Fibroblast of lung (primary cell): ENCODE measurements at regions not wholly inside any gene's neighbourhood (a gene's known extent, or its start where the extent isn't known, plus 50 kb on each side); places are given as distances from the start of the nearest gene placed in this dataset.

Experiments used
- DNase-seq, 2 donors: peaks; one replicate each; pipeline versions ENCODE4 v3.0.0 to v3.0.0-alpha.2; 2010; ENCODE audit warnings: low read depth in 2 of 2
- H2AFZ ChIP-seq: 2 replicates; pipeline ENCODE4 v1.5.1; 2012; ENCODE audit warnings: low read length, control low read depth, inconsistent platforms
- H3K27ac ChIP-seq: 2 replicates; pipeline ENCODE4 v1.5.1; 2011; ENCODE audit warnings: low read length, control low read depth; ENCODE audit not compliant: insufficient read depth
- H3K27me3 ChIP-seq: 2 replicates; pipeline ENCODE4 v1.5.1; 2011; ENCODE audit warnings: mild to moderate bottlenecking, low read length; ENCODE audit not compliant: control insufficient read depth, insufficient read depth
- H3K36me3 ChIP-seq: 2 replicates; pipeline ENCODE4 v1.5.1; 2011; ENCODE audit warnings: low read length; ENCODE audit not compliant: control insufficient read depth, insufficient read depth
- H3K4me1 ChIP-seq: 2 replicates; pipeline ENCODE4 v1.5.1; 2011; ENCODE audit warnings: low read length; ENCODE audit not compliant: control insufficient read depth, insufficient read depth; ENCODE audit errors: extremely low read depth
- H3K4me2 ChIP-seq: 2 replicates; pipeline ENCODE4 v1.5.1; 2011; ENCODE audit warnings: low read length, control low read depth; ENCODE audit not compliant: insufficient read depth; ENCODE audit errors: extremely low read depth
- H3K4me3 ChIP-seq, 4 experiments: fragments of 200-600 bp in 1 of 4; sonication (generic) in 1 of 4; replicated peaks in 1 of 4; 2 replicates each; pipeline ENCODE4 v1.5.1; 2011 to 2016; ENCODE audit warnings: low read length in 4 of 4, low read depth in 3 of 4, mild to moderate bottlenecking in 3 of 4, control low read depth in 2 of 4, inconsistent platforms in 1 of 4, mixed read lengths in 1 of 4; ENCODE audit not compliant: insufficient read depth in 1 of 4; ENCODE audit errors: control extremely low read depth in 1 of 4
- H3K79me2 ChIP-seq: 2 replicates; pipeline ENCODE4 v1.5.1; 2012; ENCODE audit warnings: mild to moderate bottlenecking, low read length, inconsistent platforms; ENCODE audit not compliant: control insufficient read depth, insufficient read depth
- H3K9ac ChIP-seq: 2 replicates; pipeline ENCODE4 v1.5.1; 2011; ENCODE audit warnings: mild to moderate bottlenecking, low read length, control low read depth; ENCODE audit not compliant: insufficient read depth
- H3K9me3 ChIP-seq: 2 replicates; pipeline ENCODE4 v1.5.1; 2012; ENCODE audit warnings: low read depth, low read length; ENCODE audit not compliant: control insufficient read depth, insufficient read depth
- H4K20me1 ChIP-seq: 2 replicates; pipeline ENCODE4 v1.5.1; 2011; ENCODE audit warnings: low read length; ENCODE audit not compliant: control insufficient read depth, insufficient read depth; ENCODE audit errors: extremely low read depth
- EZH2 ChIP-seq: IDR thresholded peaks from 2 replicates; pipeline ENCODE4 v1.5.1; 2012; ENCODE audit warnings: low read length, control low read depth, mild to moderate bottlenecking; ENCODE audit errors: missing control alignments
- TF ChIP-seq, protein P1 (sequence below), 2 donors: IDR thresholded peaks in 1 of 2; conservative IDR thresholded peaks in 1 of 2; 1 replicate in 1 of 2; 2 replicates in 1 of 2; pipeline ENCODE4 v1.5.1; 2011 to 2012; ENCODE audit warnings: low read length in 2 of 2, control low read depth in 1 of 2, inconsistent platforms in 1 of 2, low read depth in 1 of 2, mild to moderate bottlenecking in 1 of 2

DNA sequence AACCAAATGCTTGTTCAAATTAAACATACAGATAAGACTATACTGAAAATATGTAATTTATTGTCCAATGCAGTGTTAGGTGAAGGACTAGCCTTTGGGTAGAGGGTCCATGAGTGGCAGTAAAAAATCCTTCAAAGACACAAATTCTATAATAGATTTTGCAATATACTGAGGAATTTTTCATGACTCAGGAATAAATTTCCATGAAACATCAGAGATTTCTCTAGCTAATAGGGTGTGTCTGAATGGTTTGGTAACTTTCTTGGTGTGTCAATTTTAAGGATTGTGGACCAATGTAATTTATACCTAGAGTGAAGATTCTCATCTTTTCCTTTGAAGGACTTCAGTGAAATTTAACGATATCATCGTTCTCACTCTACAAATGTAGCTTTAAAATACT is 546.7 kb downstream of the SLITRK5 start:
- H3K4me2 ChIP-seq, result no peak overlapping the region
- H3K9ac ChIP-seq, result no peak overlapping the region
- H3K4me1 ChIP-seq, result no peaks in the 10 kb centered on the region
- no peaks in the 10 kb centered on the region for H3K27me3 ChIP-seq
- no peak overlapping the region for H3K27ac ChIP-seq
- no peaks in the 10 kb centered on the region for H3K9me3 ChIP-seq
- no peaks in the 10 kb centered on the region for H4K20me1 ChIP-seq
- no peak for DNase-seq
- H3K36me3 ChIP-seq, result no peaks in the 10 kb centered on the region
- H2AFZ ChIP-seq, result no peak overlapping the region
- H3K4me3 ChIP-seq, result no peak overlapping the region
- TF ChIP-seq, protein P1, sequence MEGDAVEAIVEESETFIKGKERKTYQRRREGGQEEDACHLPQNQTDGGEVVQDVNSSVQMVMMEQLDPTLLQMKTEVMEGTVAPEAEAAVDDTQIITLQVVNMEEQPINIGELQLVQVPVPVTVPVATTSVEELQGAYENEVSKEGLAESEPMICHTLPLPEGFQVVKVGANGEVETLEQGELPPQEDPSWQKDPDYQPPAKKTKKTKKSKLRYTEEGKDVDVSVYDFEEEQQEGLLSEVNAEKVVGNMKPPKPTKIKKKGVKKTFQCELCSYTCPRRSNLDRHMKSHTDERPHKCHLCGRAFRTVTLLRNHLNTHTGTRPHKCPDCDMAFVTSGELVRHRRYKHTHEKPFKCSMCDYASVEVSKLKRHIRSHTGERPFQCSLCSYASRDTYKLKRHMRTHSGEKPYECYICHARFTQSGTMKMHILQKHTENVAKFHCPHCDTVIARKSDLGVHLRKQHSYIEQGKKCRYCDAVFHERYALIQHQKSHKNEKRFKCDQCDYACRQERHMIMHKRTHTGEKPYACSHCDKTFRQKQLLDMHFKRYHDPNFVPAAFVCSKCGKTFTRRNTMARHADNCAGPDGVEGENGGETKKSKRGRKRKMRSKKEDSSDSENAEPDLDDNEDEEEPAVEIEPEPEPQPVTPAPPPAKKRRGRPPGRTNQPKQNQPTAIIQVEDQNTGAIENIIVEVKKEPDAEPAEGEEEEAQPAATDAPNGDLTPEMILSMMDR (conservative IDR thresholded peaks at IDR 0.05 in 1 of 2, IDR thresholded peaks at IDR 0.05 in 1 of 2; ENCODE audit: low read depth in 1 of 2, low read length in 2 of 2), result no peak
- TF ChIP-seq EZH2, result no peak
- no peaks in the 10 kb centered on the region for H3K79me2 ChIP-seq

DNA sequence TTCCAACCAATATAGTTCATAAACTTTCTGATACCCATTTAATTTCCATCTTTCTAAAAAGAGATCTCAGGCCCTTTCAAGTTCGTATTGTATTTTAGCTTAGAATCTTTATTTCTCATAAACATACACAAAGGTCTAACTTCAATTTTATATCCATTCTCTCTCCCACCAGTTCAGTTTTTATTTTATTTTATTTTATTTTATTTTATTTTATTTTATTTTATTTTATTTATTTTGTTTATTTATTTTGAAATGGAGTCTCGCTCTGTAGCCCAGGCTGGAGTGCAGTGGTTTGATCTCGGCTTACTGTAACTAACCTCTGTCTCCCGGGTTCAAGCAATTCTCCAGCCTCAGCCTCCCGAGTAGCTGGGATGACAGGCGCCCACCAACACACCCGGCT is 552.8 kb downstream of the SLITRK5 start:
- H3K4me3 ChIP-seq, result no peak overlapping the region
- no peak overlapping the region for H3K9ac ChIP-seq
- no peaks in the 10 kb centered on the region for H3K79me2 ChIP-seq
- H3K27ac ChIP-seq, result no peak overlapping the region
- no peak overlapping the region for H2AFZ ChIP-seq
- no peak overlapping the region for H3K4me2 ChIP-seq
- no peak for DNase-seq
- no peaks in the 10 kb centered on the region for H3K4me1 ChIP-seq
- TF ChIP-seq, protein P1 (conservative IDR thresholded peaks at IDR 0.05 in 1 of 2, IDR thresholded peaks at IDR 0.05 in 1 of 2; ENCODE audit: low read depth in 1 of 2, low read length in 2 of 2), result no peak
- TF ChIP-seq EZH2, result no peak
- no peaks in the 10 kb centered on the region for H3K9me3 ChIP-seq
- H3K27me3 ChIP-seq, result no peaks in the 10 kb centered on the region
- no peaks in the 10 kb centered on the region for H4K20me1 ChIP-seq
- no peaks in the 10 kb centered on the region for H3K36me3 ChIP-seq

DNA sequence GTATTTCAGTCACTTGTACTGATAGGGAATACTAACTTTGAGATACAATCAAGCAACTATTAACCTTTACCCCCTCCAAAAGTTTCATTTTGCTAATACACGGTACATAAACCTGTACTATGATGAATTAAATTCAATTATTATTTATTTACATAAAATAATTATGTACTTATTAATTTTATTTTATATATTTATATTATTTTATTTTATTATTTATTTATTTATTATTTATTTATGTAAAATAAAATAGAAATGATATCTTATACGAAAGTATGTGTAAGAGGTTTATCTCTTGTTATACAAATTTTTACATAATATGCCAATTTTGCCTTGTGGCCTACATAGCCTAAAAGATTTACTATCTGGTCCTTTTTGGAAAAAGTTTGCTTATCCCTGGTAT is 564.3 kb downstream of the SLITRK5 start:
- Histone ChIP-seq H3K36me3 (no peaks in the 10 kb centered on the region), H3K9me3 (no peaks in the 10 kb centered on the region), H2AFZ (no peak overlapping the region), H3K9ac (no peak overlapping the region), H3K79me2 (no peaks in the 10 kb centered on the region), H3K4me1 (no peaks in the 10 kb centered on the region), H3K27ac (no peak overlapping the region), H3K4me3 (no peak overlapping the region), H3K4me2 (no peak overlapping the region), H3K27me3 (no peaks in the 10 kb centered on the region), H4K20me1 (no peaks in the 10 kb centered on the region)
- no peak for DNase-seq
- TF ChIP-seq, protein P1 (conservative IDR thresholded peaks at IDR 0.05 in 1 of 2, IDR thresholded peaks at IDR 0.05 in 1 of 2; ENCODE audit: low read depth in 1 of 2, low read length in 2 of 2), result no peak
- TF ChIP-seq EZH2, result no peak
